Stimulated activated naive CD8-positive, alpha-beta T cell treated with anti-CD3 and anti-CD28 coated beads, Interleukin-15, Interleukin-2, amounts not matched to agents 100 ng/mL and 50 ng/mL, for 24 hours (primary cell): ENCODE measurements at regions not wholly inside any gene's neighbourhood (a gene's known extent, or its start where the extent isn't known, plus 50 kb on each side); places are given as distances from the start of the nearest gene placed in this dataset.

ENCODE experiments used
- H3K27ac Mint-ChIP-seq: one replicate; pipeline ENCODE4 v1.8.0; 2021; ENCODE audit warnings: mild to moderate bottlenecking, mixed read lengths
- H3K27me3 Mint-ChIP-seq: one replicate; pipeline ENCODE4 v1.8.0; 2021; ENCODE audit warnings: mixed read lengths
- H3K36me3 Mint-ChIP-seq: one replicate; pipeline ENCODE4 v1.8.0; 2021; ENCODE audit warnings: low read depth, mixed read lengths
- H3K4me1 Mint-ChIP-seq: one replicate; pipeline ENCODE4 v1.8.0; 2021; ENCODE audit warnings: low read depth, mixed read lengths
- H3K4me3 Mint-ChIP-seq: one replicate; pipeline ENCODE4 v1.8.0; 2021; ENCODE audit warnings: mild to moderate bottlenecking, mixed read lengths
- H3K9me3 Mint-ChIP-seq: one replicate; pipeline ENCODE4 v1.8.0; 2021; ENCODE audit warnings: mixed read lengths

- Mint-ChIP-seq H3K27me3 (no peaks in the 10 kb centered on the region), H3K27ac (no peak overlapping the region), H3K4me3 (no peak overlapping the region), H3K36me3 (no peaks in the 10 kb centered on the region), H3K9me3 (no peaks in the 10 kb centered on the region), H3K4me1 (peaks cover 4% of the 10 kb centered on the region)
Observed at GRCh38 chr13:88979465-88980175, 1308.4 kb downstream of the SLITRK5 start.

GRCh38 chr13:89003656-89004055 lies 1332.5 kb downstream of the SLITRK5 start:
- H3K4me3 Mint-ChIP-seq: no peak overlapping the region
- H3K27me3 Mint-ChIP-seq: no peaks in the 10 kb centered on the region
- no peak overlapping the region for H3K27ac Mint-ChIP-seq
- H3K4me1 Mint-ChIP-seq: no peaks in the 10 kb centered on the region
- H3K36me3 Mint-ChIP-seq: no peaks in the 10 kb centered on the region
- H3K9me3 Mint-ChIP-seq: peaks cover 10% of the 10 kb centered on the region

DNA sequence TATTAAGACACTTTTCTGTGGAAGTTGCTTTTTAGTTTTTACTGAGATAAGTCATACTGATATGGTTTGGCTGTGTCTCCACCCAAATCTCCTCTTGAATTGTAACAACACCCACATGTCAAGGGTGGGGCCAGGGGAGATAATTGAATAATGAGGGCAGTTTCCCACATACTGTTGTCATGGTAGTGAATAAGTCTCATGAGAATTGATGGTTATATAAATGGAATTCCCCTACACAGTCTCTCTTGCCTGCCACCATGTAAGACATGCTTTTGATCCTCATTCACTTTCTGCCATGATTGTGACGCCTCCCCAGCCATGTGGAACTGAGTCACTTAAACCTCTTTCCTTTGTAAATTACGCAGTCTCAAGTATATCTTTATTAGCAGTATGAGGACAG lies 1340.4 kb downstream of the SLITRK5 start:
- H3K27ac Mint-ChIP-seq: no peak overlapping the region
- H3K36me3 Mint-ChIP-seq: no peaks in the 10 kb centered on the region
- no peaks in the 10 kb centered on the region for H3K4me1 Mint-ChIP-seq
- H3K4me3 Mint-ChIP-seq: no peak overlapping the region
- H3K9me3 Mint-ChIP-seq: peaks cover 20% of the 10 kb centered on the region
- no peaks in the 10 kb centered on the region for H3K27me3 Mint-ChIP-seq

GRCh38 chr13:89027694-89028306 lies 1356.6 kb downstream of the SLITRK5 start:
- H3K27me3 Mint-ChIP-seq: no peaks in the 10 kb centered on the region
- no peaks in the 10 kb centered on the region for H3K36me3 Mint-ChIP-seq
- H3K27ac Mint-ChIP-seq: no peak overlapping the region
- peaks cover 11% of the 10 kb centered on the region for H3K4me1 Mint-ChIP-seq
- H3K4me3 Mint-ChIP-seq: no peak overlapping the region
- peaks cover 35% of the 10 kb centered on the region for H3K9me3 Mint-ChIP-seq

GRCh38 chr13:89029062-89029461 lies 1357.9 kb downstream of the SLITRK5 start:
- Mint-ChIP-seq H3K36me3 (no peaks in the 10 kb centered on the region), H3K4me3 (no peak overlapping the region), H3K27me3 (no peaks in the 10 kb centered on the region), H3K9me3 (peaks cover 35% of the 10 kb centered on the region), H3K27ac (peak overlapping the region; percentile 22), H3K4me1 (peaks cover 11% of the 10 kb centered on the region)

DNA sequence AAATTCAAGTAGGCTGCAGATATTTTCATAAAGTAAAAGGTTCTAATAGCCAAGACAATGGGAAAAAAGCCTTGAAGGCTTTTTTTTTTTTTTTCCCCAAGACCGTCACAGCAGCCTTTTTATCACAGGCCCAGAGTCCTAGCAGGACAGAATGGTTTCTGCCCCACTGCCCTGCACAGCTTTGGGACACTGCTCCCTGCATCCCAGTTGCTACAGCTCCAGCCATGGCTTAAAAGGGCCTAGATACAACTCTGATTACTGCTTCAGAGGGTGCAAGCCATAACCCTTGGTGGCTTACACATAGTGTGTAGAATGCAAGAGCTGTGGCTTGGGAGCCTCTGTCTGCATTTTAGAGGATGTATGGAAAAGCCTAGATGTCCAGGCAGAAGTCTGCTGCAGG lies 1362.8 kb downstream of the SLITRK5 start:
- H3K27ac Mint-ChIP-seq: no peak overlapping the region
- H3K4me1 Mint-ChIP-seq: peaks cover 6% of the 10 kb centered on the region
- H3K27me3 Mint-ChIP-seq: no peaks in the 10 kb centered on the region
- no peak overlapping the region for H3K4me3 Mint-ChIP-seq
- H3K9me3 Mint-ChIP-seq: peaks cover 13% of the 10 kb centered on the region
- no peaks in the 10 kb centered on the region for H3K36me3 Mint-ChIP-seq

DNA sequence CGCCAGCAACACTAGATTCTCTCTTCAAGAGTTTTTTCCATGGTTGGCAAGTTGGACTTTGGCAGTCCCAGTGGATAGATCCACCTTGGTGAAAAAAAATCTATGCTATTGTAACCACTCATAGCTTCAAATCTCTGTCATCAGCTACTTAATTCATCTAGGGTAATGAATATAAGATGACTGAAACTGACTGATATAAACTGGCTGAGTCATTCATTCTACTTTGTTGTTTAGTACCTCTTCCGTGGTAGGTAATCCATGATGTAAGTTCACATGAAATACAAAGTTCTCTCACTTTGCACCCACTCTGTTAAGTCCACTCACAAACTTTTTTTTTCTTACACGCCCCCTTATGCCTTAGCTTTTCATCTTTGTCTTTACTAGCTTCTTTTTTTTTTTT lies 1381.5 kb downstream of the SLITRK5 start:
- Mint-ChIP-seq H3K27ac (no peak overlapping the region), H3K4me1 (no peaks in the 10 kb centered on the region), H3K36me3 (no peaks in the 10 kb centered on the region), H3K4me3 (no peak overlapping the region), H3K9me3 (peaks cover 10% of the 10 kb centered on the region), H3K27me3 (no peaks in the 10 kb centered on the region)

- Mint-ChIP-seq H3K27ac (no peak overlapping the region), H3K4me1 (no peaks in the 10 kb centered on the region), H3K9me3 (peaks cover 10% of the 10 kb centered on the region), H3K27me3 (no peaks in the 10 kb centered on the region), H3K4me3 (no peak overlapping the region), H3K36me3 (no peaks in the 10 kb centered on the region)
Observed at GRCh38 chr13:89053418-89053817, 1382.2 kb downstream of the SLITRK5 start.

- Mint-ChIP-seq H3K4me1 (no peaks in the 10 kb centered on the region), H3K4me3 (no peak overlapping the region), H3K36me3 (no peaks in the 10 kb centered on the region), H3K27me3 (no peaks in the 10 kb centered on the region), H3K27ac (no peak overlapping the region), H3K9me3 (peaks cover 10% of the 10 kb centered on the region)
Observed at GRCh38 chr13:89057274-89057673, 1386.1 kb downstream of the SLITRK5 start.

DNA sequence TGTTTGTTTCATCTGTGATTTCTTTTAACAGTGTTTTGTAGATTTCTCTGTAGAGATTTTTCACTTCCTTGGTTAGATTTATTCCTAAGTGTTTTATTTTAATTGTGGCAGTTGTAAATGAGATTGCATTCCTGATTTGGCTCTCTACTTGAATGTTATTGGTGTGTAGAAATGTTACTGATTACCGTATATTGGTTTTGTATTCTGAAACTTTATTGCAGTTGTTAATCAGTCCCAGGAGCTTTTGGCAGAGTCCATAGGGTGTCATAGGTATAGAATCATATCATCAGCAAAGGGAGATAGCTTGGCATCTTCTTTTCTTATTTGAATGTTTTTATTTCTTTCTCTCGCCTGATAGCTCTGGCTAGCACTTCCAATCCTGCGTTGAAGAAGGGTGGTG lies 1386.7 kb downstream of the SLITRK5 start:
- no peaks in the 10 kb centered on the region for H3K4me1 Mint-ChIP-seq
- peaks cover 10% of the 10 kb centered on the region for H3K9me3 Mint-ChIP-seq
- no peaks in the 10 kb centered on the region for H3K36me3 Mint-ChIP-seq
- no peaks in the 10 kb centered on the region for H3K27me3 Mint-ChIP-seq
- no peak overlapping the region for H3K4me3 Mint-ChIP-seq
- no peak overlapping the region for H3K27ac Mint-ChIP-seq

DNA sequence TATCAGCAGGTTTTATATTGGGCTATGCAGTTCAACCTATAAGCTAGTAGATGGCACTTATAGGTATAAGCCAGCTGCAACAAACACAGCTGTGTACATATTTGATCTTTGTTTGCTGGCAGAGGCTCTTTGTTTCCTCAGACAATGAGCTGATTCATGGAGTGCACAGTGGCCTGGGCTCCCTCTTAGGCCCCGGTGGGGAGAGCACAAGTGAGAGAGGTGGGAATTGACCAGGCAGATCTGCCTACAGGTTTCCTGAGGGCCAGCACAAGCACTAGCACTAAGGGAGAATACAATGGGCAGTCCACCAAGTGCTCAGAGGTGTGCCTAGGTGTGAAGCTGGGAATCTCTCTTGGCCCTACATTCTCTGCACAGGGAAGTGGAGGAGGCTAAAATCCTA lies 1390.7 kb downstream of the SLITRK5 start:
- H3K27me3 Mint-ChIP-seq: no peaks in the 10 kb centered on the region
- no peaks in the 10 kb centered on the region for H3K36me3 Mint-ChIP-seq
- H3K9me3 Mint-ChIP-seq: no peaks in the 10 kb centered on the region
- no peak overlapping the region for H3K27ac Mint-ChIP-seq
- no peak overlapping the region for H3K4me3 Mint-ChIP-seq
- no peaks in the 10 kb centered on the region for H3K4me1 Mint-ChIP-seq

DNA sequence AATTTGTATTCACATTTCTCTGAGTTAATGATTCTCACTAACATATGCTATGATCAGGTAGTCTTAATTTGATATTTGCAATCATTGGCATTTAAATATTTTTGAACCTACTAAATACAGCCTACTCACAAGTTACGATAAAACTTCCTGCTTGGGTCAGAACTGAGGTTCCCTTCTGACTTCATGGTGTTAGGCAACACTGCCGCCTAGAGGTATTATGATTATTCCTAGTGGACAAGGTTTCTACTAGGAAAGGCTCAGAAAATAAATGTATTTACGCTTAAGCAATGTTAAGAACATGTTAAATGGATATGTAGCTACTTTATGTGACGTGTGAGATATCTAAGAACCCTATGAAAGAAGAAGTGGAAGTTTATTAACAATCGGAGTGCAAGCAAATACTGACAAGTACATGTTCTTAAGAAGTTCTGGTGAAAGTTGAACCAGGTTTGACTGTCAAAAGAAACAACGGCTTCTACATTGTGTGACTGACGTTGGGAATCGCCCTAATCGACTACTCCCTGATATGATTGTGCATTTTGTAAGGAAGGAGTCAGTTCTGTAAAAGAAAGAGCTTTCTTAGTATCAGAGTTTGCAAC lies 1395.8 kb downstream of the SLITRK5 start:
- H3K36me3 Mint-ChIP-seq: no peaks in the 10 kb centered on the region
- no peak overlapping the region for H3K4me3 Mint-ChIP-seq
- no peaks in the 10 kb centered on the region for H3K9me3 Mint-ChIP-seq
- no peaks in the 10 kb centered on the region for H3K27me3 Mint-ChIP-seq
- H3K27ac Mint-ChIP-seq: no peak overlapping the region
- no peaks in the 10 kb centered on the region for H3K4me1 Mint-ChIP-seq

GRCh38 chr13:89072979-89073378 lies 1401.8 kb downstream of the SLITRK5 start:
- no peak overlapping the region for H3K27ac Mint-ChIP-seq

DNA sequence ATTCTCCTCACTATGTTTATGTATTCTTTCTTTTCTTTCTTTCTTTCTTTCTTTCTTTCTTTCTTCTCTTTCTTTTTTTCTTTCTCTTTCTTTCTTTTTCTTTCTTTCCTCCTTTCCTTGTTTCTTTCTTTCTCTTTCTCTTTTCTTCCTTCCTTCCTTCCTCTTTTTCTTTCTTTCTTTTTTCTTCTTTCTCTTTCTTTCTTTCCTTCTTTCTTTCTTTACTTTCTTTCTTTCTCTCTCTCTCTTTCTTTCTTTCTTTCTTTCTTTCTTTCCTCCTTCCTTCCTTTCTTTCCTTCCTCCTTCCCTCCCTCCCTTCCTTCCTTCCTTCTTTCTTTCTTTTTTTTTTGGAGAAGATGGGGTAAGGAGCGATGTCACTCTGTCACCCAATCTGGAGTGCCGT lies 1405.5 kb downstream of the SLITRK5 start:
- Mint-ChIP-seq H3K27ac (no peak overlapping the region), H3K9me3 (peaks cover 11% of the 10 kb centered on the region), H3K4me3 (no peak overlapping the region), H3K36me3 (no peaks in the 10 kb centered on the region), H3K4me1 (no peaks in the 10 kb centered on the region), H3K27me3 (no peaks in the 10 kb centered on the region)

More at GRCh38 chr13:89072979-89073378, 1401.8 kb downstream of the SLITRK5 start:
- H3K9me3 Mint-ChIP-seq: peaks cover 8% of the 10 kb centered on the region
- H3K36me3 Mint-ChIP-seq: no peaks in the 10 kb centered on the region
- H3K4me3 Mint-ChIP-seq: no peak overlapping the region
- no peaks in the 10 kb centered on the region for H3K4me1 Mint-ChIP-seq
- no peaks in the 10 kb centered on the region for H3K27me3 Mint-ChIP-seq

DNA sequence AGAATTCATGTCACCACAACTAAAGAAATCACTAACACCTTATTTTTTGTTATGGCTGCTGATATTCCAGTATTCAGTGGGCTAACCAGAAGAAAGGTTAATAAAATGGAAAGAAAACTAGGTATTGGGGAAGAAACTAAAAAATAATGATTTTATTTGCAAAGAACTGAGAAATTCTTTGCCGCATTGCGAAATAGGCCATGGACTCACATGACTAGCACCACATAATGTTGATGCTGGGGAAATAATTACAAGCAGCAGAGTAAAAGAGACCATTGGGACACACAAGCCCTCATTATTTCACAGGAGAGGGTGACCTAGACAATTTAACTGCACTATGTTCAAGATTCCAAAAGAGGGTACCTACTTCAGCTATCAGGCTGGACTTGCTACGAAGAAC lies 1411.5 kb downstream of the SLITRK5 start:
- Mint-ChIP-seq H3K4me1 (no peaks in the 10 kb centered on the region), H3K36me3 (peaks cover 3% of the 10 kb centered on the region), H3K9me3 (peaks cover 12% of the 10 kb centered on the region), H3K27ac (no peak overlapping the region), H3K27me3 (no peaks in the 10 kb centered on the region), H3K4me3 (no peak overlapping the region)
